ENCODE measurements at regions not wholly inside any gene's neighbourhood (a gene's known extent, or its start where the extent isn't known, plus 50 kb on each side); places are given as distances from the start of the nearest gene placed in this dataset.
A peak's percentile ranks its signal among the peaks of the same experiment; 100 is the strongest.

GRCh38 chr2:94939349-94939748 lies 68.1 kb downstream of the TEKT4 start:
- no peak for DNase-seq
- Mint-ChIP-seq H3K9me3 (ENCODE audit: unreplicated experiment) (no peaks in the 10 kb centered on the region), H3K27ac (ENCODE audit: unreplicated experiment) (no peak overlapping the region), H3K4me3 (ENCODE audit: unreplicated experiment) (no peak overlapping the region), H3K36me3 (ENCODE audit: unreplicated experiment) (no peaks in the 10 kb centered on the region), H3K4me1 (ENCODE audit: low read depth, unreplicated experiment) (no peaks in the 10 kb centered on the region), H3K27me3 (ENCODE audit: unreplicated experiment) (no peaks in the 10 kb centered on the region)
- TF ChIP-seq CTCF (IDR thresholded peaks at IDR 0.05; ENCODE audit: partially characterized antibody, unreplicated experiment), result no peak

- no peaks in the 10 kb centered on the region for H3K27me3 Mint-ChIP-seq (ENCODE audit: unreplicated experiment)
- no peak overlapping the region for H3K4me3 Mint-ChIP-seq (ENCODE audit: unreplicated experiment)
- H3K36me3 Mint-ChIP-seq (ENCODE audit: unreplicated experiment), result no peaks in the 10 kb centered on the region
- no peak for TF ChIP-seq CTCF (IDR thresholded peaks at IDR 0.05; ENCODE audit: partially characterized antibody, unreplicated experiment)
- no peak overlapping the region for H3K27ac Mint-ChIP-seq (ENCODE audit: unreplicated experiment)
- H3K9me3 Mint-ChIP-seq (ENCODE audit: unreplicated experiment), result peaks cover under 1% of the 10 kb centered on the region
- H3K4me1 Mint-ChIP-seq (ENCODE audit: low read depth, unreplicated experiment), result no peaks in the 10 kb centered on the region
- no peak for DNase-seq
Observed at GRCh38 chr2:94947097-94948016, 76.1 kb downstream of the TEKT4 start.

GRCh38 chr2:94955702-94956101 lies 69.8 kb upstream of the MAL start:
- Mint-ChIP-seq H3K27me3 (ENCODE audit: unreplicated experiment) (peaks cover 3% of the 10 kb centered on the region), H3K9me3 (ENCODE audit: unreplicated experiment) (peaks cover 3% of the 10 kb centered on the region), H3K36me3 (ENCODE audit: unreplicated experiment) (no peaks in the 10 kb centered on the region), H3K27ac (ENCODE audit: unreplicated experiment) (no peak overlapping the region), H3K4me3 (ENCODE audit: unreplicated experiment) (no peak overlapping the region), H3K4me1 (ENCODE audit: low read depth, unreplicated experiment) (no peaks in the 10 kb centered on the region)
- no peak for DNase-seq
- TF ChIP-seq CTCF (IDR thresholded peaks at IDR 0.05; ENCODE audit: partially characterized antibody, unreplicated experiment), result no peak

DNA sequence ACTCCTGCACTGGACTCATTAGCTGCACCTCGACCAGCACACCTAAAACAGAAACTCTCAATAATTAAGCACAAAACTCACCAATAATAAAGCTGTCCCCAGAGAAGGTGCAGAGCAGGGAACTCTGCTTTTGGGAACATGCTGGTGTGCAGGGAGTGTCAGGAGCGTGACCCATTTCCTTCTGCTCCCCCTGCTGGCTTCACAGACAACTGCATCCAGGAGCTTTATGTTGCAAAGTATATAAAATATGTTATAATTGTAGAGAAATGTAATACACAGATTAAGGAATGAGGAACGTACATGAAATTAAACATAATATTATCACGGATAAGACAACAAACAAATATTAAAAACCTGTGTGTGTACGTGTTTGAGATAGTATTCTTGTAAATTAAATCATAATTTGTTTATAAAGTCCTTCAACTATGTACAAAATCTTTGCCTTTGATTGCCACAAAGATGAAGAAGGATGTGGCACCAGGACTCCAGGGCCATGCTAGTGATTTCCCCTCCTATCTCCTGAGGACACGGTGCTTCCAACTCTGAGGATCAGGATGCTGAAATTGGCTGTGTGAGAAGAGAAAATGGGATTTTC lies 68.6 kb upstream of the MAL start:
- Mint-ChIP-seq H3K27ac (ENCODE audit: unreplicated experiment) (no peak overlapping the region), H3K4me3 (ENCODE audit: unreplicated experiment) (no peak overlapping the region), H3K4me1 (ENCODE audit: low read depth, unreplicated experiment) (no peaks in the 10 kb centered on the region), H3K36me3 (ENCODE audit: unreplicated experiment) (no peaks in the 10 kb centered on the region), H3K27me3 (ENCODE audit: unreplicated experiment) (peaks cover 3% of the 10 kb centered on the region), H3K9me3 (ENCODE audit: unreplicated experiment) (peaks cover 3% of the 10 kb centered on the region)
- DNase-seq, result peak; percentile 69
- peak; percentile 92 for TF ChIP-seq CTCF (IDR thresholded peaks at IDR 0.05; ENCODE audit: partially characterized antibody, unreplicated experiment)

DNA sequence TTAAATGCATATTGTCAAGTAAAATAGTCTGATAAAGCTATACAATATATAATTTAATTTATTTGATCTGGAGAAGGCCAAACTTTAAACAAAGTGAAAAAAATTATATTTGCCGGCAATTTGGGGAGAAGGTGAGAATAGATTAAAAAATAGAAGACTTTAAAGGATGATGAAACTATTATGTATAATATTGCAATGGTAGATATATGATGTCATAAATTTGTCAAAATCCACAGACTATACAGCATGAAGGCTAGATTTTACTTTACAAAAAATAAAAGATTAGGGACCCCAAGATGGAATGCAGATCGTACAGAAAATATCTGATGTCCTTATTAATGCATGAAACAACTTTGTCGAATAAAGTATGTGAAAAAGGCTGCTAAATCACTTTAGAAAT lies 67.3 kb upstream of the MAL start:
- Mint-ChIP-seq H3K4me1 (ENCODE audit: low read depth, unreplicated experiment) (no peaks in the 10 kb centered on the region), H3K27me3 (ENCODE audit: unreplicated experiment) (peaks cover 3% of the 10 kb centered on the region), H3K9me3 (ENCODE audit: unreplicated experiment) (peaks cover 3% of the 10 kb centered on the region), H3K4me3 (ENCODE audit: unreplicated experiment) (no peak overlapping the region), H3K36me3 (ENCODE audit: unreplicated experiment) (no peaks in the 10 kb centered on the region), H3K27ac (ENCODE audit: unreplicated experiment) (no peak overlapping the region)
- no peak for DNase-seq
- TF ChIP-seq CTCF (IDR thresholded peaks at IDR 0.05; ENCODE audit: partially characterized antibody, unreplicated experiment), result no peak
